GM18511 (cell line): ENCODE measurements at regions not wholly inside any gene's neighbourhood (a gene's known extent, or its start where the extent isn't known, plus 50 kb on each side); places are given as distances from the start of the nearest gene placed in this dataset.

Experiments used
- ATAC-seq: cut with Tn5 transposase; IDR thresholded peaks from one replicate; pipeline ENCODE4 v1.9.1; 2021; ENCODE audit warnings: mild to moderate bottlenecking, moderate library complexity; ENCODE audit not compliant: unreplicated experiment

- ATAC-seq: no peak
Measured at GRCh38 chr14:101460521-101460920, 100.8 kb upstream of the DIO3 start.

- no peak for ATAC-seq
Measured at GRCh38 chr14:101460986-101461750, 100.1 kb upstream of the DIO3 start.

- ATAC-seq: no peak
Measured at GRCh38 chr14:101461891-101462290, 99.4 kb upstream of the DIO3 start.

GRCh38 chr14:101462726-101463565, 98.3 kb upstream of the DIO3 start:
- no peak for ATAC-seq

- ATAC-seq: no peak
Measured at GRCh38 chr14:101463566-101464171, 97.6 kb upstream of the DIO3 start.

- ATAC-seq: no peak
Measured at GRCh38 chr14:101464310-101464983, 96.8 kb upstream of the DIO3 start.

GRCh38 chr14:101464984-101465794, 96.1 kb upstream of the DIO3 start:
- no peak for ATAC-seq

GRCh38 chr14:101465795-101466448, 95.4 kb upstream of the DIO3 start:
- ATAC-seq: no peak

- ATAC-seq: no peak
Measured at GRCh38 chr14:101466456-101467180, 94.7 kb upstream of the DIO3 start.

- no peak for ATAC-seq
Measured at GRCh38 chr14:101467181-101467926, 93.9 kb upstream of the DIO3 start.

GRCh38 chr14:101469382-101470247, 91.7 kb upstream of the DIO3 start:
- ATAC-seq: no peak

GRCh38 chr14:101470266-101470665, 91.0 kb upstream of the DIO3 start:
- no peak for ATAC-seq

GRCh38 chr14:101471723-101472517, 89.4 kb upstream of the DIO3 start:
- ATAC-seq: no peak

GRCh38 chr14:101472518-101472849, 88.8 kb upstream of the DIO3 start:
- ATAC-seq: no peak

GRCh38 chr14:101473045-101473729, 88.1 kb upstream of the DIO3 start:
- ATAC-seq: no peak
